Superior temporal gyrus (tissue), 1 donor: ENCODE measurements at regions not wholly inside any gene's neighbourhood (a gene's known extent, or its start where the extent isn't known, plus 50 kb on each side); places are given as distances from the start of the nearest gene placed in this dataset.
"Not testable (repeated sequence)": the region's sequence is repeated elsewhere in the genome, so short reads cannot be mapped to it uniquely, and the experiment has no call there.

Experiments
- DNase-seq: peaks from one replicate; pipeline ENCODE4 v3.0.0-alpha.2; 2016; ENCODE audit errors: extremely low spot score

DNA sequence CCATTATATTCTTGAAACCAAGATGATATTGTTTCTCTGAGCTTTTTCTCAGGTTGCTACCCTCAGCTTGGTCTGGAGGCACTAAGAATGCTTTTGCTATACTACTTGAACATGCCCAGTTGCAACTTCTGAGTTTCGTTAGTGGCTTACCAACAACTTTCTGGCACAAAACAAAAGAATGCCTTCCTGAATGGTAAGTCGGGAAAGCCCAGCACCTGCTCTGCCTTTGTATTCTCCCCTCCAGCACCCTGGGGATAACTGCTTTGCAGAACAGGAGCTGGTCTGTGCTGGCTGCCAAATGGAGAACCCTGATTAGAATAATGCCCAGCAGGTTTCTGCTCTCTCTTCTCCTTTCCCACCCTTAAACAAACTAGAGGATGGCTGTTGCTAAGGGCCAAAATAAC is 149.3 kb downstream of the TGFB2 start:
- DNase-seq: no peak

DNA sequence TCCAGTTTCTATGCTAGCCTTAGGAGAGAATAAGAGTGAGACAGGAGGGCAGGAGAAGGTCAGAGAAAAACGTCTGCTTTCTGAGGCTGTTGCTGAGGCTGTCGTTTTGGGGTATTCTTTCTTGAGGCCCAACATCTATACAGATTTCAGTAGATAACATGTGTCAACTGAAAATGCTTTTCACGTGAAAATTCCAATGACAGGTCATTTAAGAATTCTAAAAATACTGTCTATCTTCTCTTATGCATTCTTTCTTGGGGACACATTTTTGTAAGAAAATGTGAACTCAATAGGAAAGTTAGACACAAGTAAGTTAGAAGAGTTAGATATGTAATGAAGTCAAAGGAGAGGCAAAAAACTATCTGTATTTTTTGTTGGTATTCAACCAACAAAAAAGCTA is 150.8 kb downstream of the TGFB2 start:
- DNase-seq: no peak

DNA sequence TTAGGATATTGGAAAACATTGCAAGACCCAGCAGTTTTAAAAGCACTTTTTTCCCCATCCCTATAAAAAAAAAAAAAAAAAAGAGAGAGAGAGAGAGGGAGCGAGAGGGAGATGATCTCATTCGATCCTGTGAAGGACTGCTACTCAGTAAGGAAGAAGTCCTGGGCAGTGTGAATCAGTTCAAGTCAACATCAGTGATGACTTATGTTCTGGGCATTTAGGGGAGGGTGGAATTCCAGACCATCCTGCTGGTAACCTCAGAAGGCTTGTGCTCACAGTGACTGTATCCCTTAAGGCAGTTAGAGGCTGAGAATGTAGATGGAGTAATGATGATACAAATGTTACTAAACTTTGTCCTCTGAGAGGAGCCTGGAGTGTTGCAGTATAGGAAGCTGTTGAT is 151.4 kb downstream of the TGFB2 start:
- DNase-seq: no peak

DNA sequence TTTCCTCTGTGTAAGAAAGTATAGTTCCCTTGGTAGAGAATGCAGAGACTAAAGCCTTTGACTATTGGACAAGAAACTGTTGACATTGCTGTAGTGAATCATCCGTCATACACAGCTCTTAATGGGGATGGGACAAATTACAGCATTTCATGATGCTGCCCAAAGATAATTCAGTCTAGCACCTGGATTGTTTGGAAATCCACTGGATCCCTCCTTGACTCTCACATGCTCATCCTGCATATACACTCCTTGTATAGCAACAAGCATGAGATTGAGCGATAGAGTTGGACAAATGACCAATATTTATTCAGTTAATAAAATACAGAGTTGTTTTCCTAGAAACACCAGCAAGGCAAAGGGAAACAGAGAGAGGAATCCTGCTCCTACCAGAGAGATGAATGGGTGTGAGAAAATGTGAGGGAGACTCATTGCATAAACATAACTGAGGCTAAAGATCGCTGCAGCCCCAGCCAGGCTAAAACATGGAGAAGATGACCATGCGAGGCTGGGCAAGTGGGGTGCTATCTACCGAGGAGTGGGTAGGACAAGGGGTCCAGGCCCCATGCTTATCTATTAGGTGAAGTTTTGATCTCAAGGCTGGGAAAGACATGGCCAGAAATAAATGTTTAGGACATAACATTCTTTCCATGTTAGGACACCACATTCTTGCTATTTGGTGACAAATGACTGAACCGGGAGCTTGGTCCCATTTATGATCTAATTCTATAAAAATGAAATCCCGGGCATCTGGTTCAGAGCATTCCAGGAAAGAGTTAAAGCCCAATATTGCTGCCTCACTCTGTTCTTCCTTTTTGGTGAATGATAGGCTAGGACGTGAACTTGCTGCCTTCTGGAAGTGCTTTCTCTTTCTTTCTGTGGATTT is 153.2 kb downstream of the TGFB2 start:
- DNase-seq: no peak

DNA sequence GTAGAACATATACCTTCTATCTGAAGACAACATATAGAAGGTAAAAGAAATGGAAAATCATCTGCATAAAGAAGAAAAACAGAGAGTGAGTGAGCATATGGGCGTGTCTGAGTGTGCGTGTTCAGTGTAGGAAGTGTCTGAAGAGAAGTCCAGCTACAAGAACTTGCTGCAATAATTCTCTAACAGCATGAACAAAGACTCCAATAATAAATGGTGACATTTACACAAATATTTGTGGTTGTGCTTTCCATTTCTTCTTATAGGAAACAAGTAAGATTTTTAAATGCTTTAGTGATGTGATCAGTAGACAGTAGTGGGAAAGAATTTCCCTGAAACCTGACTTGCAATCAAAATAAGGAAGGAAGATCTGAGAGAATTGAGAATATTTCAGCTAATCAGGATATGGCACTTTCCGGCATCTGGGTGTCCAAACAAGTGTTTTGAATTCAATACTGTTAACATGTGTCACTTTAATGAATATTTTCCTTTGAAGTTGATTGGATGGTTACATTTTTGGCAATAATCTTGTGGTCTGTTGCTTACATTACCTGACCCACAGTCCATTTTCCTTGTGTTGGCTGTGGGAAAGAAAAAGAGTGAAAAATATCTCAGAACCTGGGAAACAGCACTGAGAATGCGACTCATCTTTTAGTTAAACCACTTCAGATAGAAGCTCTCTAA is 154.0 kb downstream of the TGFB2 start:
- no peak for DNase-seq

DNA sequence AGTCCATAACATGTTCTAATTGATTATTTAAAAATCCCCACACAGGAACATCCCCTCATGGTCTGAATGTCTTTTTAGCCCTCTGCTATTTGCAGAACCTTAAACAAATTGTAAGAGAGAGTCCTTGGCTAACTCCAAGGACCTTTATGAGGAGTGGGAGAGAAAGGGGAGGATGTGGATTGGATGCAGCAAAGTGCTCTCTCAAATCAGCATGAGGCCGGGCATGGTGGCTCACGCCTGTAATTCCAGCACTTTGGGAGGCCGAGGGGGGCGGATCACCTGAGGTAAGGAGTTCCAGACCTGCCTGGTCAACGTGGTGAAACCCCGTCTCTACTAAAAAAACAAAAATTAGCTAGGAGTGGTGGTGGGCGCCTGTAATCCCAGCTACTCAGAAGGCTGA is 154.8 kb downstream of the TGFB2 start:
- no peak for DNase-seq

DNA sequence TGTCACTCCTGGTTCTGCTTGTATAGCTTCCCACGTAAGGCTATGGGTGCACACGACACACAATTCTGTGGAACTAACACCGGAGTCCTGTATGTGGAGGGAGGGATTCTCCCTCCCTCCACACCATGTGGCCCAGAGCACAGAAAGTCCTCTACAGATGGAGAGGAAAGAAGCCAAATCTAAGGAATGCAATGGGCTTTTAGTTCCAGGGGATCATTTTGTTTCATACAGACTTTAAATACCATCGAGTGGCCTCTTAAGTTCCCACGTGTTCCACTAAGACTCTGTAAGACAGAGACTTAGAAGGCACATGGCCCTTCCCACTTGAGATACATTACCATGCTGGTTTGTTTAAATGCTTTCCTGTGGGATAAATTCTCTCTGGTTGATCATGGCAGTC is 156.0 kb downstream of the TGFB2 start:
- no peak for DNase-seq

DNA sequence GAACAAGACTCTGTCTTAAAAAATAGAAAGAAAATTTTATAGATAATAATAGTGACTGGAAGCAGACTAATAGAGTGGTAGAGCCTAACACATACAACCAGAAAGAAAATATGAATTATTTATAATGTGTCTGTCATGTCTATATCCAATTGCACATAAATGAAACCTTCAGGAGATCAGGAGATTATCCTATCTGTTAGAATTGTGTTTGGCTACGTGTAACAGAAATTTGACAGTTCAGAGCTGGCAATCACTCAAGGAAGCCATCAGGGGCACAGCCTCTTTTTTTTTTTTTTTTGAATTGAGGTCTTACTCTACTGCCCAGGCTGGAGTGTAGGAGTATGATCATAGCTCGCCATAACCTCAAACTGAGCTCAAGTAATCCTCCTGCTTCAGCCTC is 157.2 kb downstream of the TGFB2 start:
- DNase-seq: no peak

DNA sequence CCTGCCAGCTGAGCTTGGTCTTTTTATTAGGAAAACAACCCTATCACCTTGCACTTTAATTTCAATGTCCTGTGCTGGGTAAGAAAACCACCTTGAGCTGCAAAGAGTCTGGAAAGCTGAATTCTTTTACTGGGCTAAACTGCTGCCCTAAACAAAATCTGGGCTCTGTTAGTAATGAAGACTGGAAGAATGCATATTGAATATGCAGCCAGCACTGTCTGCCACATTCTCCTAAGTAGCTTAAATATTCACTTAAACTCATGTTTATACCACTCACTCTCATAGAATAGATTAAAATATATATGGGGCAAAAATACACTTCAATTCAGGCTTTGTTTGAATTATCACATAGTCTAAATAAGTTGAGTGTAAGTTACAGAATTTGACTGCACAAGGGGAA is 158.0 kb downstream of the TGFB2 start:
- no peak for DNase-seq

DNA sequence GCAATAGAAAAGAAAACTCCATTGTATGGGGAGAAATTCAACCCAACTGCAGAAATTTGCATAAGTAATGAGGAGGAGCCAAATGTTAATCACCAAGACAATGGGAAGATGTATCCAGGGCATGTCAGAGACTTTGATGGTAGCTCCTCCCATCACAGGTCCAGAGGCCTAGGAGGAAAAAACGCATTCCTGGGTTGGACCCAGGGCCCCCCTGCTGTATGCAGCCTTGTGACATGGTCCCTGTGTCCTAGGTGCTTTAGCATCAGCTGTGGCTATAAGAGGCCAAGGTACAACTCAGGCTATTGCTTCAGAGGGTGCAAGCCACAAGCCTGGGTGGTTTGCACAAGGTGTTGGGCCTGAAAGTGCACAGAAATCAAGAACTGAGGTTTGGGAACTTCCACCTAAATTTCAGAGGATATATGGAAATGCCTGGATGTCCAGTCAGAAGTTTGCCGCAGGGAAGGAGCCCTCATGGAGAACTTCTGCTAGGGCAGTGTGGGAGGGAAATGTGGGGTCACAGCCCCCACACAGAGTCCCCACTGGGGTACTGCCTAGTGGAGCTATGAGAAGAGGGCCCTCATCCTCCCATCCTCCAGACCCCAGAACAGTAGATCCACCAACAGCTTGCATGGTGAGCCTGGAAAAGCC is 162.3 kb downstream of the TGFB2 start:
- no peak for DNase-seq

DNA sequence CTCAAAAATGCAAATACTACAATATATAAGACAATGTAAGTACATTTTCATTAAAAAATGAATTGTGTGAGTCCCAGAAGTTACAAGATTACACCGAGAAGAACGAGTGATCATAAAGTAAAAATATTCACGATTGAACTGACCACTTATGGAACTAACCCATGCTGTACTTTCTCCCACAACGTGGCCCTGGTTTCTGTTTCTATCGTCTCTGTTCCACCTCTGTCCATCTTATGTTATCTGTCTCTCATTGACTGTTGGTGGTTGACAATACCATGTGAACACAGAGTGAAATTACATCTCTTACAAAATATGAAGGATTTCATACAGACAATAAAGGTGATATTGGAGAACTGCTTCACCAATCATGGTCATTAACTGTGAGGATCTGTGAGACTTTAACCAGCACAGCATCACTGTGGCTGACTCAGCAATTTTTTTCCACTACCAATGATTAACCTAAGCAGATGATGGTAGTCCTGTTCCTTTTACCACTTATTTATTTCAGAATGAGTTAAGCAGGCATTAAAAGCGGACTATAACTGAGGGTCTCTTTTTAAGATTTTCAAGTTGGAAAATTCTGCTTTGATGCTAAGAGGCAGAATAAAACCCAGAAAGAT is 165.1 kb downstream of the TGFB2 start:
- no peak for DNase-seq

DNA sequence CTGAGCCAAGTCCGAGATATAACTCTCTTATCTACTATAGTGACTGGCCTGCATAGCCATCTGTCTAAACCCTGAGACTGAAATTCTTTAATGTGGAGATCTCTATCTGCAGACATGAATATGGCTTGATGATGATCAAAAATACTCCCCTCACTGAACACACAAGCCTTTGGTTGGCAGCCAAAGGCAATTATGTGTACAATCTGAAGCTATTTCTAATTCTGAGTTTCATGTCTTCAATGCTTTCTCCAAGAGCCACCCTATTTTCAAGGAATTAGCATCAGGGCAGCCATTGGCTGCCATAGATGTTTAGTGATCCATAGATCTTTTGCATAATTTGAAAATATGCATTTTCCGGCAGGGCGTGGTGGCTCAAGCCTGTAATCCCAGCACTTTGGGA is 168.2 kb downstream of the TGFB2 start:
- no peak for DNase-seq

DNA sequence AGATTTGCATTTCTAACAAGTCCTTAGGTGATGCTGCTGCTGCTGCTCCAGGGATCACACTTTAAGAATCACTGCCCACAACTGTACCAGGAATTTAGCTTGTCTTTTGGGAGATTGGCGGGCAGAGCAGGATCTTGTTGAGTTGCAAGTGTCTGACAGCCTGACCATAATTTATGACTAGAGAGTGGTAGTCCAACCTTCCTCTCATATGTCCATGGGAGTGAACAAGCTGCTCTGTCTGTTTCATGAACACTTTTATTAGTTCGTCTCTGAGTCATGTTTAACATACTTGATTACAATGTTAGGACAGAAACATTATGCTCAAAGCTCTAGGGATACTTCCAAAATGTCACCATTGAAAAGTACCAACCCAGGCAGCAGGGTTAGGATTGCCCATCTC is 169.6 kb downstream of the TGFB2 start:
- DNase-seq: no peak

DNA sequence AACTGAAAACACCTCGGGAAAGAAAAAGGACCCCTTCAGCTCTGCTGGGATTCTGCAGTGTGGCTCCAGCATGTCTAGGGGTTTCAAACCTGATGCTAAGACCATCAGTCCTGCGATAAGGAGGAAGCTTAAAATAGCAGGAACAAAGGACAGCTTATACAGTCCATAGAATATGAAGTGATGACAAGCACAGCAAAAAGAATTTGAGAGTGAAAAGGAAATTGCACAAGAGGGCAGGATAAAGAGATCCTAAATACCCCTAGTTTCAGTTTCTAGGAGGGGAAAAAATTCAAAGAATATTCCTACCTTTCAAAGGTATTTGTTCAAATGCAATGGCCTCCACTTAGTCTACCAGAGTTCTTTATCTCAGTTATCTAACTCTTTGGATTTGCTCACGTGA is 171.4 kb downstream of the TGFB2 start:
- no peak for DNase-seq

DNA sequence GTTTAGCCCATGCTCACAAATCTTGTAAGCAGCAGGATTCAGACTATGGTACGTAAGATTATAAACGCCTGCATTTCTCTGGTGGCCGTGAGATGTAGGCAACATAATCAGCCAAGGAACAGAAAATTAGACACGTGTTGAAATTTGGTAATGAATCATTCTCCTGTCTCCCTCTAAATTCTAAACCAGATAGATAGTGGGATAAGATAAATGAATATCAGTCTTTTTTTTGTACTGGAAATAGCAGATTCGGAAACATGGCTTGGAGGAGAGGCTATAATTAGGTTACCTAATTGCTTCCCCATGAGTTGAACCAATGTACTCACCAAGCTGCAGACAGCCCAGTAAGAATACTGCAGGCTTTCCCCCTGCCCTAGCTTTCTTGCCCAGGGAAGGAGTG is 172.3 kb downstream of the TGFB2 start:
- DNase-seq: no peak

DNA sequence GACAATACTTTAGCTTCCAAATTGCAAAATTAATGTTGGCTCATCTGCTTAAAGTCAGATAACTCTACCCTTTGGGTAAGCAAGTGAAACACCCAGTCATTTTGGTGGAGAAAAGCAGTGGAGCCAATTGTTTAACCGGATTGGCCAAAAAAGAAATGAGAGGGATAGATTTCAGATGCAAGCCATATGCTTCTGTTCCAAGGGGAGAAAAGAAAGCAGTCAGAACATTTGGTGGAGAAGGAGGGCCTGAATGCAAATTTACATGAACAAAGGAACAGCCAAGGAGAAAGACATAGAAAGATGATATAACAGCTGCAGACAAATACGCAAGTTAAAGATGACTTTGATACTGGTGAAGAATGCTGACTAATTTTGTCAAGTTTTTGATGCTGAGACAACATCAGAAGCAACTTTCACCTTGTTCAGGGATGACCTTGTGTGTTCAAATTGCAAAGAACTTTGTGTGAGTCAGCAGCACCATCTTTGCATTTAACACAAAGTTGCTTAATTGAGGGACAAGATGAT is 173.1 kb downstream of the TGFB2 start:
- no peak for DNase-seq

DNA sequence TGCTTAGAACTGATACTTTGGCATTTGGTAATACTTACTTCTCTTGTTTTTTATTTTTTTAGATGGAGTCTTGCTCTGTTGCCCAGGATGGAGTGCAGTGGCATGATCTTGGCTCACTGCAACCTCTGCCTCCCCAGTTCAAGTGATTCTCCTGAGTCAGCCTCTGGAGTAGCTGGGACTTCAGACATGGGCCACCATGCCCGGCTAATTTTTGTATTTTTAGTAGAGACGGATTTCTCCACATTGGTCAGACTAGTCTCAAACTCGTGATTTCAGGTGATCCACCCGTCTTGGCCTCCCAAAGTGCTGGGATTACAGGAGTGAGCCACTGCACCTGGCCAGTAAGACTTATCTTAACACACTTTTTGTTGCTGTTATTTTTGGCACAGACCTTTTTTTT is 175.5 kb downstream of the TGFB2 start:
- not testable (repeated sequence) for DNase-seq

DNA sequence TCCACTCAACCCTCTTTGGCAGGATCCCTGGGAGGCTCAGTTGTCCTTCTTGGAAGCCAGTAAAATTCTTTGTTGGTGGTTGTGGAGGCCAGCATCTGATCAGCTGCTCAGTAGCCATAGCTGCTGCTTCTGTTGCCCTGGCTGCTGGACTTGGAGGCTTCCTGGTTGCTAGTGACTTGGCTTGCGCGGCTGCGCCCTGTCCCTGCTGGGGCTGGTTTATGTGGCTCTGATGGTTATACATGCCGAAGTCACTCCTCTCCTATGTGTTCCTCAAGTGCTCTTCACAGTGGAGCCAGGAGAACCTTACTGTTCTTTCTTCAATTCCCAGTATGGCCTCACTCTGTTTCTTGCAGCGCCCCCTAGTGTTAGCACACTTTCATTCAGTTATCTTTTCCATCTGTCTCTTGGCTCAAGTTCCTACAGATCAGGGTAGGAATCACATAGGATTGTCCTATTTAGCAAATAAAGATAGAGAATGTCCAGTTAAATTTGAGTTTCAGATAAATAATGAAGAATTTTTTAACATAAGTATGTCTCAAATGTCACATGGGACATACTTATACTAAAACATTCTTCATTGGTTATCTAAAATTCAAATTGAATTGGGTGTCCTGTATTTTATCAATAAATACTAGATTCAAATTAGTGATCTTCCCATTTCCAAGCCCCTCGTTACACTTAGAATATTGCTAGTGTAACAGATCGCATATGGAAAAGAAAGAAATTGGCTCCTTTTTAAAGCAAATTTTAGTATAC is 176.5 kb downstream of the TGFB2 start:
- peak; percentile 56 for DNase-seq

DNA sequence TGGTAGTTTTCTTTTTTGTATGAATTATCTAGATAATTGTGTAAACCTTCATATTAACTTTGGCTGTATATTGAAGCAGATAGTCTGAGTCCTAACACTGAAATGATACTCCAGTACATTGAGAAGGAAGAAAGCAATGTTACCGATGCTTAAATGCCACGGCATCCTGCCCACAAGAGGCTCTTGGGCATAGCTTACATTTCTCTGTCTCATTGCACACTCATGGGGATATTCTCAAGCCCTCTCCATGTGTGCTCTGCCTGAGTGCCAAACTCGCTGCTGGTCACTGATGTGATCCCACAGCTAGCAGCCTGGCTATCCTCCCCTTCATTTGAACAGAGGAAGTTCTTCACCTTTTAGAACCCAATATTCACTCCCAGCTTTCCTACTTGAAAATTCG is 179.4 kb downstream of the TGFB2 start:
- no peak for DNase-seq

DNA sequence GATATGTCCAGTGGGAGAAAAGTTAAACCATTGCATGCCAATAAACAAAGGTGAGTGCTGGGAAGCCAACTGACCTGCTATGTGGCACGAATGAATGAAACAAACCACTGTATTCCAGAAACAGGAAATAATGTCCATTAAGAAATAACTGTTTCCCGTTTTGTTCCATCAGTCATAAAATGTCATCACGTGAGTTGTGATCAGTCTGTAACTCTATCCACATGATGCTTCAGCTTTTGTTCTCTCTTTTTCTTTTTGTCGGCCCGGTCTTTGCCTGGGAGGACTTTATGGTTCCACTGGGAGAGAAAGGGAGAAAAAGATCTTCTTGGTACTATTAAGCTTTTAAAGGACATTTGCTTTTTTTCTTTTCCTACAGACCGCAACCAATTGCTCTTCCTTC is 179.9 kb downstream of the TGFB2 start:
- no peak for DNase-seq

DNA sequence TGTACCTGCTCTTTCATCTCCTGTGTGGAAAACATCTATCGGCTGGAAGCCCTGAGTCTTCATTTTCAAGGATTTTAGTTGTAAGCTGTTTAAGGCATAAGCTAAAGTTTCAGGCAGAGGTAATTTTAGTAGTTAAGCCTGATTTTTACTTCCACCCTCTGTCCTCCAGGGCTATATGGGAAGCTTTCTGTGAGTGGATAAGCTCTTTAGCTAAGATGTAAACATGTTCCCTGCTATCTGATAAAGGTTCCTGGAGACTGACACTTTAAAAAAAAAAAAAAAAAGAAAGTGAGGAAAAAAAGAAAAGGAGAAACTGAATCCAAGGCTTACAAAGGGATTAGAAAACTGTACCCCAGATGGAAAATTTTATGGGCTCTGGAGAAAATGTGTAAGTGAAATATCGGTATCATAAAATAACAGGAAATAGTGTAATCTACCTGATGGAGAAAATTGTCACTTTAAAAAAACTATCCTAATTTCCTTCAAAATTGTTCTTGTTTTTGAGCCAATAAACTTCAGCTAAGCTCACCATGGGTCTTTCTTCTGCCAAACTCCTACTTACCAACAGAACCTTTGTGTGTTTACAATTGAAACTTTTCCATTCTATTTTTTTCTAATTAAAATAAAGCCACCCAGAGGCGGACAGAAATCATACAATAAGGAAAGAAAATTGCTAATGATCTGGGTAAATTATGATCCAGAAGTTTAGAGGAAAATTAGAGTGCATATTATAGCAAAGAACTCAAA is 180.5 kb downstream of the TGFB2 start:
- DNase-seq: no peak
